ENCODE measurements at regions not wholly inside any gene's neighbourhood (a gene's known extent, or its start where the extent isn't known, plus 50 kb on each side); places are given as distances from the start of the nearest gene placed in this dataset.
A peak's percentile ranks its signal among the peaks of the same experiment; 100 is the strongest.

GRCh38 chr6:14912226-14912625 lies 333.6 kb upstream of the JARID2 start:
- no peak for DNase-seq

GRCh38 chr6:14912706-14913105 lies 333.2 kb upstream of the JARID2 start:
- DNase-seq: no peak

- no peak for DNase-seq
These were observed 331.9 kb upstream of the JARID2 start for GRCh38 chr6:14913931-14914330.

- DNase-seq: no peak
These were observed 329.7 kb upstream of the JARID2 start for GRCh38 chr6:14915888-14916832.

GRCh38 chr6:14917109-14917910 lies 328.6 kb upstream of the JARID2 start:
- DNase-seq: no peak

GRCh38 chr6:14918200-14918907 lies 327.5 kb upstream of the JARID2 start:
- no peak for DNase-seq

GRCh38 chr6:14919038-14919670 lies 326.7 kb upstream of the JARID2 start:
- no peak for DNase-seq

GRCh38 chr6:14920276-14920675 lies 325.6 kb upstream of the JARID2 start:
- no peak for DNase-seq

GRCh38 chr6:14921170-14921569 lies 324.7 kb upstream of the JARID2 start:
- DNase-seq: no peak

- DNase-seq: no peak
These were observed 323.8 kb upstream of the JARID2 start for GRCh38 chr6:14921878-14922671.

- DNase-seq: no peak
These were observed 323.0 kb upstream of the JARID2 start for GRCh38 chr6:14922706-14923460.

GRCh38 chr6:14924126-14925024 lies 321.5 kb upstream of the JARID2 start:
- peak; percentile 94 for DNase-seq

- peak; percentile 75 for DNase-seq
These were observed 320.7 kb upstream of the JARID2 start for GRCh38 chr6:14925025-14925698.

GRCh38 chr6:14925699-14926026 lies 320.2 kb upstream of the JARID2 start:
- no peak for DNase-seq

- no peak for DNase-seq
These were observed 318.5 kb upstream of the JARID2 start for GRCh38 chr6:14927398-14927797.

GRCh38 chr6:14929291-14929690 lies 316.6 kb upstream of the JARID2 start:
- no peak for DNase-seq

- DNase-seq: no peak
These were observed 315.4 kb upstream of the JARID2 start for GRCh38 chr6:14930366-14930989.

GRCh38 chr6:14932485-14933182 lies 313.2 kb upstream of the JARID2 start:
- DNase-seq: no peak

- DNase-seq: no peak
These were observed 312.7 kb upstream of the JARID2 start for GRCh38 chr6:14933183-14933544.

Measured in NCI-H2171 (cell line).